Transverse colon (tissue), 4 donors: ENCODE measurements at regions not wholly inside any gene's neighbourhood (a gene's known extent, or its start where the extent isn't known, plus 50 kb on each side); places are given as distances from the start of the nearest gene placed in this dataset.
A peak's percentile ranks its signal among the peaks of the same experiment; 100 is the strongest.

Experiments used
- DNase-seq: peaks from one replicate; pipeline ENCODE4 v3.0.0-alpha.2; 2019
- H3K27ac ChIP-seq, 4 donors: fragments of 200-600 bp; sonication (generic); 2 replicates each; pipeline ENCODE4 v1.5.1; 2016 to 2018; ENCODE audit warnings: inconsistent platforms in 4 of 4
- H3K27me3 ChIP-seq: fragments of 200-600 bp; sonication (generic); 2 replicates; pipeline ENCODE4 v1.5.1; 2017; ENCODE audit warnings: inconsistent platforms
- H3K36me3 ChIP-seq, 4 donors: fragments of 200-600 bp; sonication (generic); 2 replicates each; pipeline ENCODE4 v1.5.1; 2017 to 2019; ENCODE audit warnings: inconsistent platforms in 4 of 4
- H3K4me1 ChIP-seq, 4 donors: fragments of 200-600 bp; sonication (generic); 2 replicates each; pipeline ENCODE4 v1.5.1; 2017 to 2020; ENCODE audit warnings: inconsistent platforms in 4 of 4
- H3K4me3 ChIP-seq, 4 donors: fragments of 200-600 bp; sonication (generic); 1 replicate in 1 of 4; 2 replicates in 3 of 4; pipeline versions ENCODE4 v1.5.1 to v1.6.1; 2017 to 2019; ENCODE audit warnings: inconsistent platforms in 4 of 4
- H3K9me3 ChIP-seq, 2 donors: fragments of 200-600 bp; sonication (generic); 2 replicates each; pipeline ENCODE4 v1.5.1; 2017 to 2019; ENCODE audit warnings: inconsistent platforms in 2 of 2
- EP300 ChIP-seq: sonication (generic); formaldehyde crosslinking; IDR thresholded peaks from one replicate; pipeline ENCODE4 v1.6.1; 2017; ENCODE audit warnings: antibody characterized with exemption, low read depth
- POLR2A ChIP-seq: fragments of 450-650 bp; IDR thresholded peaks from one replicate; pipeline ENCODE4 v1.6.1; 2016; ENCODE audit warnings: antibody characterized with exemption, mild to moderate bottlenecking, moderate library complexity
- POLR2AphosphoS5 ChIP-seq, 3 donors: sonication (generic); formaldehyde crosslinking; IDR thresholded peaks; one replicate each; pipeline ENCODE4 v1.6.1; 2016; ENCODE audit warnings: antibody characterized with exemption in 3 of 3
- WGBS, 2 donors: methylation state at CpG; one replicate each; pipeline ENCODE4 v1.1.5; 2018; ENCODE audit warnings: low coverage in 1 of 2; 5-methylcytosine and 5-hydroxymethylcytosine counted together
- in situ Hi-C, 4 donors: fragments of 200-750 bp; cut with MboI; loops; one replicate each; pipeline versions ENCODE4 v1.15.0 to v1.15.1; 2017; ENCODE audit warnings: low sequenced_read_pairs in 3 of 4, low pct_ligation_motif_present in 1 of 4, low pct_unique_long_range_greater_than_20kb in 1 of 4
- intact Hi-C: fragments of 100-400 bp; cut with DNase I; formaldehyde crosslinking; loops from one replicate; pipeline ENCODE4 v1.15.1; 2023; ENCODE audit warnings: low total_unique reads
- TF ChIP-seq, protein P1 (sequence below), 5 experiments: fragments of 200-600 bp in 3 of 5; fragments of 450-650 bp in 2 of 5; sonication (generic) in 3 of 5; IDR thresholded peaks; 1 replicate in 2 of 5; 2 replicates in 3 of 5; pipeline ENCODE4 v1.5.1; 2016 to 2017; ENCODE audit warnings: antibody characterized with exemption in 5 of 5, inconsistent platforms in 3 of 5, mild to moderate bottlenecking in 2 of 5, moderate library complexity in 1 of 5

GRCh38 chr18:28359176-28359575 lies 182.2 kb upstream of the CDH2 start:
- H3K9me3 ChIP-seq: no peaks in the 10 kb centered on the region
- in situ Hi-C loops (loop anchor here in 1 of 4 donors (25.0 kb wide), 1 partner anchor 103 kb away; no protein-coding TSS in a partner anchor), intact Hi-C loops (no loop called here)
- no peak for DNase-seq
- no peaks in the 10 kb centered on the region for H3K4me1 ChIP-seq
- no peak for TF ChIP-seq EP300
- no peak for TF ChIP-seq POLR2AphosphoS5 (IDR thresholded peaks at IDR 0.05)
- TF ChIP-seq, protein P1, sequence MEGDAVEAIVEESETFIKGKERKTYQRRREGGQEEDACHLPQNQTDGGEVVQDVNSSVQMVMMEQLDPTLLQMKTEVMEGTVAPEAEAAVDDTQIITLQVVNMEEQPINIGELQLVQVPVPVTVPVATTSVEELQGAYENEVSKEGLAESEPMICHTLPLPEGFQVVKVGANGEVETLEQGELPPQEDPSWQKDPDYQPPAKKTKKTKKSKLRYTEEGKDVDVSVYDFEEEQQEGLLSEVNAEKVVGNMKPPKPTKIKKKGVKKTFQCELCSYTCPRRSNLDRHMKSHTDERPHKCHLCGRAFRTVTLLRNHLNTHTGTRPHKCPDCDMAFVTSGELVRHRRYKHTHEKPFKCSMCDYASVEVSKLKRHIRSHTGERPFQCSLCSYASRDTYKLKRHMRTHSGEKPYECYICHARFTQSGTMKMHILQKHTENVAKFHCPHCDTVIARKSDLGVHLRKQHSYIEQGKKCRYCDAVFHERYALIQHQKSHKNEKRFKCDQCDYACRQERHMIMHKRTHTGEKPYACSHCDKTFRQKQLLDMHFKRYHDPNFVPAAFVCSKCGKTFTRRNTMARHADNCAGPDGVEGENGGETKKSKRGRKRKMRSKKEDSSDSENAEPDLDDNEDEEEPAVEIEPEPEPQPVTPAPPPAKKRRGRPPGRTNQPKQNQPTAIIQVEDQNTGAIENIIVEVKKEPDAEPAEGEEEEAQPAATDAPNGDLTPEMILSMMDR (IDR thresholded peaks at IDR 0.05): no peak
- TF ChIP-seq POLR2A: no peak
- no peak overlapping the region for H3K27ac ChIP-seq
- H3K36me3 ChIP-seq: no peaks in the 10 kb centered on the region
- H3K4me3 ChIP-seq: no peak overlapping the region
- no peaks in the 10 kb centered on the region for H3K27me3 ChIP-seq
- 56 to 63% methylated on average over 2 to 4 of the region's 4 CpGs for WGBS, 2 donors

DNA sequence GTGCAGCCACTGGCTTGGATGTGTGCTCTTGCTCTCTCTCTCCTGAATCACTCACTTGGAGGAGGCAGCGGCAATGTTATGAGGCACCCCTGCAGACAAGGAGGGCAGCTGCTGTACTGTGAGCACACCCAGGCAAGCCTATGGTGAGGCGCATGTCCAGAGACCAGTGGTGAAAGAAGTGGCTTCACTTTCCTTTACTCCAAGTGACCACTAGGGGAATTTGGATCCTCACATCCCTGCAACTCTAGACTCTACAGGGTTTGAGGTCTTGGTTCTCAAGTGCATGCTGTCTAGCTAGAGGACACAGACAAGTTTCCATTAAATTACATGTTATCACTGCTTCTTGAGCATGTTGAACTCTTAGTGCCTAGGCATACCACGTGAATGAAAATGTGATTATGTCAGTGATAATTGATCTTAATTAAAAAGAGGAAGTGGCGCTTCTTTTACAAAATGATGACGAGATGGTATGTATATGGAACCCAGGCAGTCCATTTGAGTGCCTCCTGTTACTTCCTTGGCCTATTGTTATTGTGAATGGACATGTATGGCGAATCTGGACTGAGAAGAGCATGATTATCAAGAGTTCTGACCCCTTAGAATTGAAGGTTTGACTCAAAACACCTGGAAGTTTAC lies 181.0 kb upstream of the CDH2 start:
- 61 to 77% methylated on average over 4 to 6 of the region's 6 CpGs for WGBS, 2 donors
- Histone ChIP-seq H3K27ac (no peak overlapping the region), H3K4me1 (no peaks in the 10 kb centered on the region), H3K36me3 (no peaks in the 10 kb centered on the region), H3K4me3 (no peak overlapping the region), H3K9me3 (no peaks in the 10 kb centered on the region), H3K27me3 (no peaks in the 10 kb centered on the region)
- TF ChIP-seq POLR2A: no peak
- TF ChIP-seq, protein P1 (IDR thresholded peaks at IDR 0.05): peak in 1 of 5 experiments; percentile 3
- in situ Hi-C loops (loop anchor here in 1 of 4 donors (25.0 kb wide), 1 partner anchor 104 kb away; no protein-coding TSS in a partner anchor), intact Hi-C loops (no loop called here)
- DNase-seq: no peak

DNA sequence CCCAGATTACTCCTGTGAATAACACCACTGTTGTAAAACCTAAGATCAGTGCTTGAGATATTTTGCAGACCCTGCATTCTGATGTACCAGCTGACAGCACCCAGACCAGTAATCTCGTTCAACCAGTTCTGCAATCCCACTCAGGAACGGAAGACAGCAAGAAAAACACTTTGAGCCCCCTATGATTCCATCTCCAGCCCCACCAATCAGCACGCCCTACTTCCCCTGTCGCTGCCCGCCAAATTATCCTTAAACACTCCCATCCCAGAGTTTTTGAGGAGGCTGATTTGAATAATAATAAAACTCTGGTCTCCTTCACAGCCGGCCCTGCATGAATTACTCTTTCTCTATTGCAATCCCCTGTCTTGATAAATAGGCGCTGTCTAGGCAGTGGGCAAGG lies 173.9 kb upstream of the CDH2 start:
- Histone ChIP-seq H3K27me3 (no peaks in the 10 kb centered on the region), H3K36me3 (no peaks in the 10 kb centered on the region), H3K4me1 (no peaks in the 10 kb centered on the region), H3K9me3 (no peaks in the 10 kb centered on the region), H3K27ac (no peak overlapping the region), H3K4me3 (no peak overlapping the region)
- no peak for DNase-seq
- intact Hi-C loops (no loop called here), in situ Hi-C loops (loop anchor here in 1 of 4 donors (25.0 kb wide), 1 partner anchor 111 kb away; no protein-coding TSS in a partner anchor)
- WGBS, 2 donors: 73 to 83% methylated on average over 2 to 7 of the region's 7 CpGs
- TF ChIP-seq POLR2AphosphoS5 (IDR thresholded peaks at IDR 0.05): no peak
- no peak for TF ChIP-seq POLR2A
- no peak for TF ChIP-seq EP300
- TF ChIP-seq, protein P1 (IDR thresholded peaks at IDR 0.05): no peak

DNA sequence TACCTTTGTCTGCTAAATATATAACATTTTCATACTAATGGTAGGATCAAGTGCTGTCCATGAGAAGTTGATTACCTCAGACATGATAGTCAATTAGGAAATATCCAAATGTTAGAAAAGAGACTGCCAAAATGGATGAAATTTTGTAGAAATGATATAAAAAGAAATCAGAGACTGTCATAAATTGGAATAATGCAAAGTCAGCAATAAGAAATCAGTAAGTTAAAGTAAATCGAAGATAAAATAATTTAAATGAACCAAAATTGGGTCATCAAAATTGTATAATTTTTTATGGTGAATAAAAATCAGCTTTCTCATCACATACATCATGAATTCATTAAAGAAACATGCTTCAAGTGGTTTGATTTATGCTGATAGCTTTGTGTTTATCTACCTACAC lies 165.3 kb upstream of the CDH2 start:
- TF ChIP-seq, protein P1 (IDR thresholded peaks at IDR 0.05): no peak
- in situ Hi-C loops (loop anchor here in 2 of 4 donors (25.0 kb wide), 1 partner anchor 105 kb away; no protein-coding TSS in a partner anchor), intact Hi-C loops (no loop called here)
- Histone ChIP-seq H3K9me3 (no peaks in the 10 kb centered on the region), H3K27ac (no peak overlapping the region), H3K27me3 (no peaks in the 10 kb centered on the region), H3K4me1 (no peaks in the 10 kb centered on the region), H3K36me3 (no peaks in the 10 kb centered on the region), H3K4me3 (no peak overlapping the region)
- 65 to 74% methylated on average over 1 of the region's 1 CpG for WGBS, 2 donors
- no peak for DNase-seq
